ENCODE measurements at regions not wholly inside any gene's neighbourhood (a gene's known extent, or its start where the extent isn't known, plus 50 kb on each side); places are given as distances from the start of the nearest gene placed in this dataset.
"Not testable (repeated sequence)": the region's sequence is repeated elsewhere in the genome, so short reads cannot be mapped to it uniquely, and the experiment has no call there.

- H3K27ac Mint-ChIP-seq: no peak overlapping the region
- H3K27me3 Mint-ChIP-seq (ENCODE audit: low read depth): peaks cover 37% of the 10 kb centered on the region
- no peaks in the 10 kb centered on the region for H3K36me3 Mint-ChIP-seq (ENCODE audit: low read depth)
- no peaks in the 10 kb centered on the region for H3K4me1 Mint-ChIP-seq
- no peak for TF ChIP-seq CTCF (IDR thresholded peaks at IDR 0.05; ENCODE audit: unreplicated experiment in 3 of 3)
- H3K4me3 Mint-ChIP-seq: no peak overlapping the region
- H3K9me3 Mint-ChIP-seq: no peaks in the 10 kb centered on the region
These were observed 119.6 kb downstream of the TFAP2C start for GRCh38 chr20:56748476-56749377.

DNA sequence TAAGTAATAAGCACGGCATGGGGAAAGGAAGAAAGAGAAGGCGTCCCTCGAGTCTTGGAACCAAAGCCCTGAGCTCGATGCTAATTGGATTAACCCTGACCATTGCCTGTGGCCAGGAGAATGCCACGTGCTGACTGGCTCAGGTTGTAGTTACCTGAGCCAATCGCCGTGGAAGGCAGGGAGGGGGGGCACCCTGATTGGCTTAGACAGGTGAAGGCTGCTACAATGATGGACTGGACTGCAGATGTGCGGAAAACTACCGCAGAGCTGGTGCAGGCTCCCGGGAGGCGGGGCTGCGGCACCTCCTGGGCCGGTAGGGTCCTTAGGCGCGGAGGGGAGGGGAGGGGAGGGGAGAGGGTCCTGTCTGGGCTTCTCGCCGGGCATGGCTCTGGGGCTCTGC lies 121.3 kb downstream of the TFAP2C start:
- H3K27ac Mint-ChIP-seq: no peak overlapping the region
- H3K9me3 Mint-ChIP-seq: no peaks in the 10 kb centered on the region
- no peak for TF ChIP-seq CTCF (IDR thresholded peaks at IDR 0.05; ENCODE audit: unreplicated experiment in 3 of 3)
- H3K4me1 Mint-ChIP-seq: no peaks in the 10 kb centered on the region
- no peak overlapping the region for H3K4me3 Mint-ChIP-seq
- H3K36me3 Mint-ChIP-seq (ENCODE audit: low read depth): no peaks in the 10 kb centered on the region
- H3K27me3 Mint-ChIP-seq (ENCODE audit: low read depth): peaks cover 44% of the 10 kb centered on the region

DNA sequence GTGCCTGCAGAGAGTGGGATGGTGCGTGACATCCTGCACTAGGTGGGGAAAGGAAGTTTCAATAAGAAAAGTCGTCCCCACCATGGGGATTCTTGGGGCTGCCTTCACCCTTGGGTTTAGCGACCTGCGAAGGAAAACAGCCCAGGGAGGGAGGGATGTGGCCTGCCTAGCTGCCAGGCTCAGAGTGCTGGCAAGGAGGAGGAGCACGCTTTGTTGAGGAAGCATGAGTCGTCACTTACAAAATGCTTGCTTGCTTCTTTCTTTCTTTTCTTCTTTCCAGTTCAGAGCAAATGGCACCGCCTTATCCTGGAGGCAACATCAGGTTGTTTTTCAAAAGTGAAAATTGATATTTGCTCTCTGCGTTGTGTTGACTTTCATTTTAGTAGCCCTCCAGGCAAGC lies 123.2 kb downstream of the TFAP2C start:
- no peak overlapping the region for H3K4me3 Mint-ChIP-seq
- H3K4me1 Mint-ChIP-seq: no peaks in the 10 kb centered on the region
- TF ChIP-seq CTCF (IDR thresholded peaks at IDR 0.05; ENCODE audit: unreplicated experiment in 3 of 3): no peak
- no peaks in the 10 kb centered on the region for H3K9me3 Mint-ChIP-seq
- no peak overlapping the region for H3K27ac Mint-ChIP-seq
- H3K36me3 Mint-ChIP-seq (ENCODE audit: low read depth): no peaks in the 10 kb centered on the region
- H3K27me3 Mint-ChIP-seq (ENCODE audit: low read depth): peaks cover 41% of the 10 kb centered on the region

- H3K4me3 Mint-ChIP-seq: no peak overlapping the region
- peaks cover 25% of the 10 kb centered on the region for H3K27me3 Mint-ChIP-seq (ENCODE audit: low read depth)
- no peaks in the 10 kb centered on the region for H3K36me3 Mint-ChIP-seq (ENCODE audit: low read depth)
- H3K4me1 Mint-ChIP-seq: no peaks in the 10 kb centered on the region
- H3K9me3 Mint-ChIP-seq: no peaks in the 10 kb centered on the region
- no peak overlapping the region for H3K27ac Mint-ChIP-seq
- TF ChIP-seq CTCF (IDR thresholded peaks at IDR 0.05; ENCODE audit: unreplicated experiment in 3 of 3): no peak
These were observed 126.1 kb downstream of the TFAP2C start for GRCh38 chr20:56755201-56755600.

GRCh38 chr20:56756658-56757057 lies 127.6 kb downstream of the TFAP2C start:
- not testable (repeated sequence) for H3K36me3 Mint-ChIP-seq (ENCODE audit: low read depth); H3K27ac Mint-ChIP-seq; H3K4me1 Mint-ChIP-seq; H3K4me3 Mint-ChIP-seq; H3K9me3 Mint-ChIP-seq
- H3K27me3 Mint-ChIP-seq (ENCODE audit: low read depth): peaks cover 20% of the 10 kb centered on the region

- Mint-ChIP-seq H3K36me3 (ENCODE audit: low read depth) (no peaks in the 10 kb centered on the region), H3K27ac (no peak overlapping the region), H3K4me1 (no peaks in the 10 kb centered on the region), H3K9me3 (no peaks in the 10 kb centered on the region), H3K4me3 (no peak overlapping the region), H3K27me3 (ENCODE audit: low read depth) (peaks cover 20% of the 10 kb centered on the region)
- no peak for TF ChIP-seq CTCF (IDR thresholded peaks at IDR 0.05; ENCODE audit: unreplicated experiment in 3 of 3)
These were observed 129.6 kb downstream of the TFAP2C start for GRCh38 chr20:56758706-56759105.

All from nephron (organoid).